DMS53 treated with DMSO at 0.1 percent for 48 hours (cell line): ENCODE measurements at regions not wholly inside any gene's neighbourhood (a gene's known extent, or its start where the extent isn't known, plus 50 kb on each side); places are given as distances from the start of the nearest gene placed in this dataset.
"Not testable (repeated sequence)": the region's sequence is repeated elsewhere in the genome, so short reads cannot be mapped to it uniquely, and the experiment has no call there.

ENCODE experiments used
- DNase-seq: peaks from one replicate; lab custom pipeline; 2025; ENCODE audit not compliant: unreplicated experiment; lab: John Stamatoyannopoulos, UW

DNA sequence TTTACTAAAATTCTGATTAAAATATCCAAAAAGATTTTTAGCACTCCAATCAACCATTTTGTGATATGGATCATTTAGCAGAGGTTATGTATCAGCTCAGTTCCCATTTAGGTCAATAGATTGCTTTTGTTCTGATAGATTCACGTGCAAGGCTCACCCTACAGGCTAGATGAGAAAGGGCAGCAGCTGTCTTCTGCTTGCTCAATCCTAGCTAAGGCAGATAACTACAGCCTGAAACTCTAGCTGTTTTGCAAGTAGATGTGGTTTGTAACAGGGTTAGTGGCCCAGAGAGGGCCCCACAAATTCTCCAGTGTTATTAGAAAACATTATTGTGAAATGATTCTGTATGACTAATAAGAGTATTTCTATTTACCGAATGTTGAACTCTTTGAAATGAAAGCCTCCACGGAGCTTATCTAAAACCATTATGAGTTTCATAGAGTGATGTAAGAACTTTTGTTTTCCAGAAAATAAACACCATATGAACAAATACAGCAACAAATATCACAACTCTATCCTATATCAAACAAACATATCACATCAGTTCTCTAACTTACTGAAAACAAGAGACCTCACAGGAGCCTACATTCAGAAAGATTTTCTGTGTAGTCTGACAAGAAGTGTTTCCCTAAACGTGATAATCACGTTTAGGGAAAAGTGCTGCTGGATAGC is 841.9 kb upstream of the ACO1 start:
- peak; percentile 15 for DNase-seq

DNA sequence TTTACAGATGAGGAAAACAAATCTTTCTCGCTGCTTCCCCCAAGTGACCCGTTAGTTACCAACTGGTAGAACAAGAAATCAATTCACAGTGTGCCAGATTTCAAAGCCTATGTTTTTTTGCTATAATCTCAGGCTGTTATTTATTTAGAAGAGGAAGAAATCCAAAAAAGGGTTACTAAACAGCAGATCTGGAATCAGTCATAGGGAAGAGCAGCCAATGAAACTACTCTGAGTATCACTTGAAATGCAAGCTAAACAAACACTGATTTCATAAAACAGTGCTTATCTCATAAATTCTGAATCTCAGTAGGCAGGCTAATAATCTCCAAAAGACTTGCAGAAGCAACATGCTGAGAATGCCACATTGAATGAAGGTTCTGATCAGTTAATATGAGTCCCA is 829.5 kb upstream of the ACO1 start:
- no peak for DNase-seq

DNA sequence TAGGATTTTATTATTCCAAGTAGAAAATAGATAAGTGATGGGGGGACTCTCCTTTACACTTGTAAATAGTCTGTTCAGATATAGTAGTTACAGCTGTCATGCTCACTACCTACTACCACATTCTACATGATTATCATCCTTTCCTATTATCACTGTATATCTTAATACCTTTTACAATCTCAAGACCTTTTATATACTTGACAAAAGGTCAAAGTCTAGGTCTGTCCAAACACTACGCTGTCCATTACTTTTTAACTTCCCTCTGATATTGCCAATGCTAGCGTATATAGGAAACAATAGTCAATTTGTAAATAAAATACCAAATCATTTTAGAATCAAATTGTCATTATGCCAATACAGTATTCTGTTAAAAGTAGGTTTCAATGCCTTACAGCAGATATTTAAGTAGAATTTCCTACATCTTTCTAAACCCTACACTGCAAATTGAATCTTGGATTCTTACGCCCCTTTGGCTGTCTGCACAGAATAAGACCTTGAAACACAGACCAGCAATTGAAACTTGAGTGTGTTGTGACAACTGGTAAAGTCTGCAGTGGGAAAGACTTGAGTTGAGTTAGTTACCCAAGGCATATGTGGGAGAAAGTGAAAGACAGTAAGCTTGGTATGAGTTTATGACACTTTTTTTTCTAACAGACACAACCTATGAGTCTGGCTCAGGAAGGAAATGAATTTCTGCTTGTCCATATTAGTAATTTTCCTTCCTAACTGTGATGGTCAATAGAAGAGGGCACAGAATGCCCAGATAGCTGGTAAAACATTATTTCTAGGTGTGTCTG is 827.6 kb upstream of the ACO1 start:
- DNase-seq = no peak

DNA sequence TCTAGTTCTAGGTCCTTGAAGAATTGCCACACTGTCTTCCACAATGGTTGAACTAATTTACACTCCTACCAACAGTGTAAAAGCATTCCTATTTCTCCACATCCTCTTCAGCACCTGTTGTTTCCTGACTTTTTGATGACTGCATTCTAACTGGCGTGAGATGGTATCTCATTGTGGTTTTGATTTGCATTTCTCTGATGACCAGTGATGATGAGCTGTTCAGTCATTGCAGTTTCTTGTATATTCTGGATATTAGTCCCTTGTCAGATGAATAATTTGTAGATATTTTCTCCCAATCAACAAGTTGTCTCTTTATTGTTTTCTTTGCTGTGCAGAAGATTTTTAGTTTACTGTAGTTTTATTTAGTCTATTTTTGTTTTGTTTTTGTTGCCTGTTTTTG is 812.3 kb upstream of the ACO1 start:
- not testable (repeated sequence) for DNase-seq

DNA sequence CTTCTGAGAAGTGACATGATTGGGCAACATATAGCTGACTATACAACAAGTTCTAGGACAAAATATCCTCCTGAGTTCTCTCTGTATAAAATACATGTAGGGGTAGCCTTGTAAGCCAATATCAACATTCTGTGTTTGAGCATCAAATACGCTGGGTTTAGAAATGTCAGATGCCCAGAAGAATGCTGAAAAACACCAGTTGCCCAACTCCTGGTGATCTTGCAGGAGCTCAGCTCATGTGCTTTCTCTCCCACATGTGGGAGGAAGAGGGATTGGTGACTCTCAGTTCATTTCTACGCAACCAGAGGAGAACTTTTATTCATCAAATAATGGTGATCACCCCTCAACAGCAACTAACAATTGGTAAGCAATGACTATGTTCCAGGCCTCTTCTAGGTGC is 810.9 kb upstream of the ACO1 start:
- no peak for DNase-seq

DNA sequence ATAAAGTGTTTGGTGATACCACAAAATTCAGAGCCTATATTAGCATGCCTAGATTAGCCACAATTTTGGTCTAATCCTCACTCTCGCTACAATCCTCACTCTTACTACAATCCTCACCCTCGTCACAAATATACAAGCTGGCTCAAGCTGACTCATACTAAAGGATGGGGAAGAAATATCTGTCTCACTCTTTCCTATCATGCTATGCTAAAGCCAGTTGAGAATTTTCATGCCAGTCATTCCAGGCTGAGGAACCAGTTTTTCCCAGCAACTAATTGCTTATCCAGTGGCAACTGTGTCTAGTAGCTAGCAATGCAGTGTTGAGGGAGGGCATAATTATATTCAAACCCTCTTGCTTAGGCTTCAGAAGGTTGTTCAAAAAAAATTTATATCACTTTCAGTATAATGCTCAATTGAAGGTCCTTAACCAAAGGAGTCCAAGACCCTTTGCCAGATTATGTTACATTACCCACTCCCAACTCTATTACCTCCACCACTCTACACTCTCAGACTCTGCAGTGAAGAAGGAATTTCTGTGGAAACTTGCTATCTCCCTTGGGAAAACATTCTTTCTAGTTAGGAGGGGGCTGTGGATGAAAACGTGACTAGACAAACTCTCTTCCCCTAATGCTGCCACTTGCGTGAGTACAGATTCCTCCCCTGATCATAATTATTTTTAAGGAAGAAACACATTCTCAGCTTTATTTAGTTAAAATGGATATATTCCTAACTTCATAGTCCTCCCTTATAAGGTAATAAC is 810.3 kb upstream of the ACO1 start:
- DNase-seq = no peak

DNA sequence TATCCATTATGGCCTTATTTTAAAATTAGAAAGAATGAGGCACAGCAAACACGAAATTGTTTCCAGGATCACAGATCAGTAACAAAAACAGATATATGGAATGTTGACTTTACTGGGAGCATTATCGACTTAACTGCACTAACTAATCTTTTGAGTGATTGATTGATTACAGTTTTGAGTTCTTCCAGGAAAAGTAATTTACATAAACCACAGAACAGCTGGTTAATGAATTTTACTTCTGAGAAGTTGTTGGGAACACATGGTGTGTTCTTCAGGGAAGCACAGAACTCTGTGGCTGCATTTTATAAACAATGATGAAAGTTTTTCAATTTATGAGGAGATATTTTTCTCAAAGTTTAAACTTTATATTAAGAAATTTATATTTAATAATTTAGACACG is 802.4 kb upstream of the ACO1 start:
- DNase-seq = no peak

DNA sequence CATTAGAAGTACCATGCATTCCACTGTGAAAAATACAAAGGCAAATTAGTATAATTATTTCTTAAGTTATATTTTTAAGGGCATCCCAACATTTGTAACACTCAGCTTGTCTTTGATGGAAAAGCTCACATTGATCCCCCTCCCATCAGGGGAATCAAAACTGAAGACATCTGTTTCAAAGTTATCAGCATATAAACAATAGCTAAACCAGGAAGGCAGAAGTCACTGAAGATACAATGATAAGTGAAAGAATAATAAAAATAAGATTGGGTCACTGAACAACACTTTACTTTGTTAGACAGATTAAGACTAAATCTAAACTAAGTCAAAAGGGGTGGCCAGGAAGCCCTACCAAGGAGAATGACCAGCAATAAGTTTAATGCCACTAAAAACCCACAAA is 801.9 kb upstream of the ACO1 start:
- no peak for DNase-seq

DNA sequence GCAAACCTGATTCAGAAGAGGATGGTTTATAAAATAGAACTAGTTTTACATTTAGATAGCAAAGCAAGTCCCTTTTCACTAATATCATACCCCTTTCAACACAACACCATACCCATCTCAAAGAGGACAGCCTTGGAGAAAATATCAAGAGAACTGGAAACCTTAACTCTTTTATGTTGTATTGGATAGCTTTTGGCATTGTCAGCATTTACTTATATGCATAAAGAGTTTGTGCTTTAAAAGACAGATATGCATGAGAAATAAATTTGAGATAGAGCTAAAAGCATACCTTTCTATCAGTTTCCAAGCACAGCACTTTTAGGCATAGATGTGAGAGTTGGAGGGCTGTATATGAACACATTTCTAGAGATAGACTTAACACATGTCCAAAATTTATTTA is 799.3 kb upstream of the ACO1 start:
- no peak for DNase-seq

DNA sequence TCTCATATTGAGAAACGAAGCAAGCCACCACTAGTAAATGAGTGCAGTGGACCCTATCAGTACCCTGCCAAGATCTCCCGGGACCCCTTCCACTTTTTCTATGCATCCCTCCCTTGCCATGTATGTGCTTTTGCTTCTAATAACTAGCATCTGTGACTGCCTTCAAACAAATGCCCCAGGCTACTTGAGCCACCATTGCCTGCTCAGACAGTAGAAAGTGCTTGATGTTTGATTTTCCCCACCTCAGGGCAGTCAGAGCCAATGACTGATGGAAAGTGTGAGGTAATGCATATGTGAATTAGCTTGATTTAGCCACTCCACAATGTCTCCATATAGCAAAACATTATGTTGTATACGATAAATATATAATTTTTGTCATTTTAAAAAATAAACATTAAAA is 797.3 kb upstream of the ACO1 start:
- no peak for DNase-seq

DNA sequence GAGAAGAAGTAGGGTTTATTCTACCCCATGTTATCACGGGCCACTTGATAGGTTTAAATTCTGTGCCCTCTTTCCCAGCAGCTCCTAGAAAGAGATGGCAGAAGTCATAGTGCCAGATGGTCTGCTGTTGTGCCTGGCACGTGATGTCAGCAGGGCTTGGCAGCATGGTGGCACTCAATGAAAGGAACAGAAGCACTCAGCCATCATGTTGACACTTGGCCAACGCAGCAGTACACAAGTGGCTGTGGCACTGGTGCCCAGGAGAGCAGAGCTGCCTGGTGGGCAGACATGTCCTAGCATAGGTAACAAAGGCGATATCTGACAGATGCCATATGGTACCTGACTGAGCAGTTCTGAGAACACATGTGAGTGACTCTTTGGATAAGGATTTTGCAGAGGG is 796.4 kb upstream of the ACO1 start:
- no peak for DNase-seq

DNA sequence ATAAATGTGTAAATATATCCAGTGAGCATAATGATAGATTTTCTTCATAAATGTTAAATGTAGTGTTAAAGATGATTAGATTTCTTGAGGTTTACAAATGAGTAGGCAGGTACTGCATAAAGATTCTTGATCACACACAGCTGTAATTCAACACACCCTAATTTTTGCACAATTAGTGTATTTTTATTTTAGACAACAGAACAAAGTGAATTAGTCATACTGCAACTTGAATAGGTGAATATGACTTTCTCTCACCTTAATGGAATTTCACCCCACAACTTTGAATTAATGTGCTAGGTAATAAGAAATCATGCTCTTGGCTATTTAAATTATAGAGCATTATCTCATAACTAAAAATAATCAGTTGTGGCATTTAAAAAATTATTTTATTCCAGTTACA is 795.7 kb upstream of the ACO1 start:
- no peak for DNase-seq

DNA sequence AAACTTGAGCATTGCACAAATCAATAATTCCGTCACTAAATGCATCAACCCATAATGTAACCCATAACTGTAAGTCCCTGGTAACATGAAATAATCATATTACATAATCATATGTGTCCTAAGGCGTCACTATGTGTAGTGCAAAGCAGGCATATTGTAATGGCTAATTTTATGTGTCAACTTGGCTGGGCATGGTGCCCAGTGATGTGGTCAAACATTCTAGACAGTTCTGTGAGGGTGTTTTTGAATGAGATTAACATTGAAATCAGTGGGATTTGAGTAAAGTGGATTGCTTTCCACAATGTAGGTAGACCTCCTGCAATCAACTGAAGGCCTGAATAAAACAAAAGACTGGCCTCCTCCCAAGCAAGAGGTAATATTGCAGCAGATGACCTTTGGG is 794.4 kb upstream of the ACO1 start:
- no peak for DNase-seq

DNA sequence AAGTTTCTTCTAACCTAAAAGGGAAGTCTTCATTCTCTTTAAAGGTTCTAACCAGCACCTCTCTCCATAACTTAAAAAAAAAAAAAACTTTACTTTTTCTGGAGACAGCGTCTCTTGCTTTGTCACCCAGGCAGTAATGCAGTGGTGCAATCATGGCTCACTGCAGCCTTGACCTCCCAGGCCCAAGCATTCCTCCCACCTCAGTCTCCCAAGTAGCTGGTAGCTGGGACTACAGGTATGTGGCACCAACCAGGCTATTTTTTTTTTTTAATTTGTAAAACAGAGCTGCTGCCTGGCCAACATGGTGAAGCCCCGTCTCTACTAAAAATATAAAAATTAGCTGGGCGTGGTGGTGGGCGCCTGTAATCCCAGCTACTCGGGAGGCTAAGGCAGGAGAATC is 787.4 kb upstream of the ACO1 start:
- not testable (repeated sequence) for DNase-seq

DNA sequence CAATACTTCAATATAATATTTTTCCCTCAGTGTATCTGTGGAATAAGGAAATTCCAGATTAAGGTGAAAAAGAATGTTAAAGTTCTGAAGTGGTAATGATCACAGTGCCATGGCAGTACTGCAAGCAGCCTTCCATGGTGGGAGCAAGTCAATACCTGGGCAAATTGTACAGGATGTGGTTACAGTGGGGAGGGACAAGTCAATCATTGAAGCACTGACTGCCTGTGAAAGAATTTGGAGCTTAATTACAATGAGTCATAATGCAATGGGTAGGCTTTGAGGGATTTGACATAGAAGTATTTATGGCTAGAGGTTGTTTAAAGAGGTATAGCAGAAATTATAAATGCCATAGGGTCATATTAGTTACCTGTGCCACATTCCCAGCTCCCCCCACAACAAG is 786.5 kb upstream of the ACO1 start:
- DNase-seq = no peak

DNA sequence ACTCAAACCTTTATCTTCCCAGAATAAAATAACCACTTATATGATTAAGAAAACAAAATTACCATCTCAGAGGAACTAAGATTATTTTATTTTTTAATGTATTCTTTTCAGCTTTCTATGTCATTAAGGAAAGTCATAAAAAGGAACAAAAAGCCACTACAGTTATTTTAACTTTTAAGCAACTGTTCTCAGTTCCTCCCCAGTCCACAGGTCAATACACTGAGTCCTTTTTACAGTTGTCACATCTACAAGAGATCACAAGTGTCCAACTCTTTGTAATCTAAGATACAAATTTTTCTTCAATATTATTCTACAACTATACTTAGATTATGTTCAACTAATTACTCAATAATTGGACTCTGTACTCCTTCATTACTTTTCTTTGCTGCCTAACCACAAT is 782.8 kb upstream of the ACO1 start:
- DNase-seq = no peak

DNA sequence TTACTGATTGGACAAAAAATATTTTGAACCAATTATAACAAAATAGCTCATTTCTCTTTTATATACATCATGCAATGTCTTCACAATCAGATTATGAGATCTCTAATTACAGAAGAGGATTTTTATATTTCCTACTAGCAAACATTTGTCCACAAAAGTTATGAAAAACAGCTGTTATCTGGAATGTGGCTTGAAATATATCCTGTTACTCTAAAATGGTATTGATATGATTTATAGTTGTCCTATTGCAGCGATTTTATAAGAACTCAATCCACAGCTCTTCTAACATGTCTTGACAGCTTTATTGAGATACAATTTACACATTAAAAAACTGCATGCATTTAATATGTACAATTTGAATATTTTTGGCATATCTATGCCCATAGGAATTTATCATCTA is 779.9 kb upstream of the ACO1 start:
- DNase-seq = no peak

DNA sequence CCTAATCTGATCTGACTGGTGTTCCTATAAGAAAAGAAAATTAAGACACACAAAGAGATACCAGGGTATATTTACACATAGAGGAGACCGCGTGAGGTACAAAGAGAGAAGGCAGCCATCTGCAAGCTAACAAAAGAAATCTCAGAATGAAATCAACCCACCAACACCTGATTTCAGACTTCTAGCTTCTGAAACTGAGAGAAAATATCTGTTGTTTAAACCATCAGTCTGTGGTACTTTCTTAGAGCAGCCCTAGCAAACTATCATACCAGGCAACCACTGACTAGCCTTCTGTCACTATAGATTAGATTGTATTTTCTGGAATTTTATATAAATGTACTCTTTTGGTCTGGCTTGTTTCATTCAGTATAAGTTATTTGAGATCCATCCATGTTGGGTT is 779.3 kb upstream of the ACO1 start:
- no peak for DNase-seq

DNA sequence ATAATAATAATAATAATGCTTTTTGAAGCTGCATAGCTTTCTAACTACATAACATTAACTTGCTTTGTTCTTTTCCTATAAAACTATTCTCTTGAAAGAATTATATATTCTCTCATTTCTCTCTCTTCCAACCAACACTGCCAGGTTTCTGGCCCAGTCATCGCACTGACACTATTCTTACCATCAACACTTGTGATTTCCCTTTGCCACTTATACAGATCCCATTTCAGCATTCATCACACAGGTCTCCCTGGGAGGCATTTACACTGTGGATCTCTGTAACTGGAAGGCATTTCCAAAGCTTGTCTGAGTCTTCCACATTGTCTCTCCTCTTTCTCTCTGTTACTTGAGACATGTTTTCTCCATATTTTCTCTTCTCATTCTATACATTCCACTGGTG is 777.8 kb upstream of the ACO1 start:
- DNase-seq = no peak

DNA sequence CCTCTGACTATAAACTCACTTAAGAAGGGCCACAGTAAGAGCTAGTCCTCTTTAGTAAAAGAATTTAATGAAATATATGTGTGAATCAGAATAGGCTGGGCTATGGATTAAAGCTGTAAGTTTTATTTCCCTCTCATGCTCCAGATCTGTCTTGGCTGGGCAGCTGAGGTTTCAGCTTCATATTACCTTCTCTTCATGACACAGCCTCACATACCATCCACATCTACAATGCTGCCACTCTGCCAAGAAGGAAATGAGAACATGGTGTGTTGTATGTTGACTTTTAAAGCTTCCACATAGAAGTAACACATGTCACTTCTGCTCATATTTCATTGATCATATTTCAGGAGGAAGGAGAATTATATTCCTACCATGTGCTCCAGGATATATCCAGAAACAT is 776.0 kb upstream of the ACO1 start:
- no peak for DNase-seq

DNA sequence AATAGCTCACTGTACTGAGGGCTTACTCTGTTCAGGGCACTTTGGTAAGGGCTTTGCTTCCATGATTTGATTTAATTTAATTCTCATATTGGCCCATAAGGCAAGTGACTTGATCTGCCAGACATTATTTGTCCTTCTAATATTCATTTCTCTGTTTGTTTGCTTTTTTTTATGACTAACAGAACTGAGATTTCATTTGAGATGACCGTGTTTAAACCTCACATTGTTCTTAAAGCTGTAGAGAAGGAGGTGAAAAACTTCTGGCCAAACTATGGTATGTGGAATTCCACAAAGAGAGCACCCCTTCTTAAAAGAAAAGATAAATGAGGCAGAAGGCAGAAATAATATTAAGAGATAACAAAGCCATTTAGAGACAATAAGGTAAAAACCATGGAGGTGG is 775.6 kb upstream of the ACO1 start:
- no peak for DNase-seq

DNA sequence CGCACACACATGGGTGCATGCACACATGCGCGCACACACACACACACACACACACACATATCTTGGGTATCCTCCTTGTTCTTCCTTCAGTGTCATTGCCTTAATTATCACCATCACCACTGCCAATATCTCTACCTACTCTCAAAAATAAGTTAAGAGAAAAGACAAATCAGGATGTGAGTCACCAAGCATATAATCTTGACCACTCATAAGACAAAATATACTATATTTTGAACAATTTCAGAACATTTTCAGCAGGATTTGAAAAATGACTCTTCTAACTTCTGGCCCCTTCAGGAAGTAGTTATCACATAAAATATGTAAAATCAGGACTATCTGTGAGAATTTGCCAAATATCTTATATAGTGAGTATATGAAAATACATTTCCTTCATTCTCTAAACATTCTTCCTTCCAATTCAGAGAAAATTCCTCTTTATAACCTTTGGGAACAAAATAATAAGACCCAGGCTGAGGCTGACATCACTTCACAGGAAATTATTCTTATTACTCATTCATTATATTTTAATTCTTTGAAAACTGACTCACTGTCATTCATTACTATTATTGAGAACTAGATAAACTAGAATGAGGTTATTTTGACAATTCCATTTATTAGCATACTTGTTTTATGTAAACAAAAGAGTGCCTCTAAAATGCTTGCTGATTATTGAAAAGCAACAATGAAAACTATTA is 772.0 kb upstream of the ACO1 start:
- no peak for DNase-seq
